ENCODE measurements at regions not wholly inside any gene's neighbourhood (a gene's known extent, or its start where the extent isn't known, plus 50 kb on each side); places are given as distances from the start of the nearest gene placed in this dataset.
A peak's percentile ranks its signal among the peaks of the same experiment; 100 is the strongest.

- no peak for DNase-seq
Measured at GRCh38 chr4:30783751-30784150, 63.6 kb downstream of the PCDH7 start.

- DNase-seq, result no peak
Measured at GRCh38 chr4:30789219-30789671, 69.1 kb downstream of the PCDH7 start.

GRCh38 chr4:30790123-30790522, 70.0 kb downstream of the PCDH7 start:
- DNase-seq, result no peak

DNA sequence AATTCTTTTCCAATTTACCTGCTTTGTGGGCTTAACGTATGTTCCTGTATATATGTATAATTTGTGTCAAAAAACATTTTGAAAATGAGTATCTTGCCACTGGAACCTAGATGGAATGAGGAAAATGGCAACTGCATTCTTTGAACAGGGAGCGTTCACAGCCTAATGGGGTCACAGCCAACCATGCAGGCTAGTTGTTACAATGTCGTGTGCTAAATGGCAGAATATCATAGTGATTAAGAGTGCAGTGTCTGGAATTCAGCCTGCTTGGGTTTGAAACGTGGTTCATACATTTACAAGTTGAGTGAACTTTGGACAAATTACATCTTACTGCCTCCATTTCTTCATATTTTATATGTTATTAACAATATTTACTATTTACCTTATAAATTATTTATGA, 70.8 kb downstream of the PCDH7 start:
- no peak for DNase-seq

DNA sequence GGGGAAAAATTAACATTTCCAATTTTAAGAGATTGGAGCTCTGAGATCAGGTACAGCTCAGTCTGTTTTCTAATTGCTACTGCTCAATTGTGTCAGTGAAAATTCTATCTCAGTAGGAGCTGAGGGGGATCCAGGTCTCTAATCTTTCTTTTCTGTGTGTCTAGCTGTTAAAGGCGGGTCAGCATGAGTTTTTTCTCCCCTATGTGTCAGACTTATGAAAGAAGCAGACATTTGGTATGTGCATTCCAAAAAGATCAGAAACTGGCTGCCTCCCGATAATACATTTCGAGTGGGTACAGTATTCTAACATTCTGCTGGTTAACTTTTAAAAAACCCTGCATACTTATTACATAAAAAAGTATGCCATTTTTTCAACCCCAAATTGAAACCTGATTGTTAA, 72.4 kb downstream of the PCDH7 start:
- no peak for DNase-seq

DNA sequence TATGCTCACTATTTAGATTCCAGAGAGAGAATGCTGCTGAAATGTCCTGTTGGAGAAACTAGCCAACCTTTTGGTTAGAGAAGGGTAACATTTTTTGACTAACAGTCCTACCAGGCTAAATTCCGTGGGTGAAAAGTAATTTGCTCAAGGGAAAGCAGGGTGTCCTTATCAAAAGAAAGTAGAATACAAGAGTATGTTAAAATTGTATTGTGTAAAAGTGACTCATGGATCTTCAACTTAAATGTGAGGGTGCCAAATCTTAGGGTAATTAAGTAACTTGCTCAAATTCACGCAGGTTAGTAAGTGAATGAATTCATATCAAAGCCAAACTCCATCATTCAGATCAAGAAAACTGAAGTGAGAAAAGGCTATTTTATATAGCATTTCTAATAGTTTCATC, 81.7 kb downstream of the PCDH7 start:
- no peak for DNase-seq

DNA sequence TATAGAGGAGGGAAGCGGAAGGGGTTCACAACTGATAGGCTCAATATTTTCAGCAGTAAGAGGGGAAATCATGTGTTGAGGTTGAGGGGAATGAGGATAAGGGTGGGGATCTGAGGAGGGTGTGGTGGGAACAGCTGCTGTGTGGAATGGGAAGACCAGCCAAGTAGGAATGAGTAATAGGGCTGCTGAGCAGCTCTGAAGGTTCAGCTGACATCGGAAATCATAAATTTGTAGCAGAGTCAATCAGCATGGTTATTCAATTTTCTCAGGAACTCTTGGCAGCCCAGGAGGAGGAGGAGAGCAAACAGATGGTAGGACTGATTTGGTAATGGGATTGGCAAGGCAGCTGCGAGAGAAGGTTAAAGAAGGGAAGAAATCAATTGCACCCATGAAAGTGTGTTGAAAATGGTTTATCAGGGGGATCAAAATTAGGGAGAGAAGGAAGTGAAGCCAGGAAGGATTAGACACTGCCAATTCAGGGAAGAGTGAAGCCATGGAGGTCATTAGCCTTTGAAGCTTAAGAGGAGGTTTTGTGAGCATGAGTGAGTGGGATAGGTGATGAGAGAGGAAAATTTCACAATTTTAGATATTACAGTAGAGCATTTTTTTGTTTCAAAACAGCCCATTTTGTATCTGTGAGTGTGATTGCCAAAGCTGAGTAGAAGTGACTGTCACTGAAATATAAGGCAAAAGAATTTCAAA, 82.6 kb downstream of the PCDH7 start:
- no peak for DNase-seq

GRCh38 chr4:30808276-30808675, 88.1 kb downstream of the PCDH7 start:
- DNase-seq, result no peak

GRCh38 chr4:30811296-30811695, 91.1 kb downstream of the PCDH7 start:
- DNase-seq, result no peak

DNA sequence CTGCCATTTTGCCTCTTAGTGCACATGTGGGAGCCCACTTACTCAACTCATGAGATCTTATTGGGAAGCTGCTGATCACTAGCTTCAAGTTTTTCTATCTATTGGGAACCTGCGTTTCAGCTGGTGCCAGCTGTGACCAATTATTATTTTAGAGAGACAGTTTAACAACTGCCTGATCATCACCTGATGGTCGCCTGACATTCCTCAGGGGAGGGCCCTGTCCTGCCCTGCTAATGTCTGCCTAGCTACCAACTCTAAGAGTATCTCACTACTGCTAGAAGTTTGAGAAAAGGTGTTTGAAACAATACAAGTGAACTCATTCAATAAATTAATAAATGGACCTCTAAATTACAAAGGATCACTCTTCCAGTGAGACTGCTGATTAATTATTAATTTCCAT, 95.5 kb downstream of the PCDH7 start:
- no peak for DNase-seq

- no peak for DNase-seq
Measured at GRCh38 chr4:30817447-30817846, 97.3 kb downstream of the PCDH7 start.

GRCh38 chr4:30818541-30818940, 98.4 kb downstream of the PCDH7 start:
- no peak for DNase-seq

- no peak for DNase-seq
Measured at GRCh38 chr4:30821275-30821674, 101.1 kb downstream of the PCDH7 start.

- DNase-seq, result no peak
Measured at GRCh38 chr4:30821859-30822612, 101.9 kb downstream of the PCDH7 start.

GRCh38 chr4:30822911-30823551, 102.9 kb downstream of the PCDH7 start:
- no peak for DNase-seq

DNA sequence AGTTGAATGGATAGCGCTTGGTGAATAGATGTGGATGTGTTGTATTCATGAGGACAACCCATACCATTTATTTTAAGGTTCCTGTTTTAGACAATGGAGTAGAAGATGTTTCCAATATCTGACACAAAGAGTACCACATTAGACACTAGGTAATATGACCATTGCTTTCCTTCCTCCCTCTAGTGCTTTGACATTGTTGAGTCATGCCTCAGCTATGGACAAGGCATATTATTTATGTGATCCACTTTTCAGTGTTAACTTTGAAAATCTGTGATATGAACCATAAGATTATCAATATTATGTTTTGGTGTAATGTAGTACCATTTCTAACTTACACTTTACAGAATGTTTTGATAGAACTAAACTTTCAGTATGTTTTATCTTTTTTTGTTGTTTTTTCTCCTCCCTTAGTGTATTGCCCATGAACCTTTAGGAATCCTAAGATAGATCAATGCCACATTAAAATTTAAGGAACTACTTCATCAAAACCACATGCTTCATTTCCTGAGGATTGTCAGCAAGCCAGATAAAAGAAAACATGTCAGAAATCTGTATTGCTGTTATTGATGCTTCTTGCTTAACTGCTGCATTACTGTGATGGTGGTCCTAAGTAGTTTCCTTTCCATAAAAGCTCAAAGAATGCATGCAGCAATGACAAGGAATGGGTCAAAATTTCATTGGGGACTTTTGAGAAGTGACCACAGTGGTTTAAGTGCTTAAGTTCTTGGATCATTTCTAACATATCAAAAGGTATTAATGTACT, 105.0 kb downstream of the PCDH7 start:
- no peak for DNase-seq

- peak; percentile 36 for DNase-seq
Measured at GRCh38 chr4:30828264-30828926, 108.2 kb downstream of the PCDH7 start.

DNA sequence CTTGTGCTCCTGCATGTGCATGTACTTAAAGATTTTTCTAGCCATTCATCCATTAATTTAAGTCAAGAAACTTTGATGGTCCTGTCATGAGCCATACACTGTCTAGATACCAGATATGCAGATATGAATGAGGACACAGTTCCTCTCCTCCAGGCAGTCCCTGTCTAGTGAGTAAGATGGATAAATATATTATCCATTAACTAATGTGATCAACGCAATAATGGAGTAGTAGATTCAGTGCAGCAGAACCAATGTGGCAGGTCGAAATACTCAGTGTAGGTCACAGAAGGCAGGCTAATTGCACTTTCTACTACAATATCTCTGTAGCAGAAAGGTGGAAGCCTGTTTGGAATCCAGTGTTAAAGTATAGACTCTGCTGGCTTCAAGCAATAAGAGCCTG, 112.5 kb downstream of the PCDH7 start:
- no peak for DNase-seq

GRCh38 chr4:30833206-30833605, 113.0 kb downstream of the PCDH7 start:
- no peak for DNase-seq

GRCh38 chr4:30835044-30835443, 114.9 kb downstream of the PCDH7 start:
- no peak for DNase-seq

DNA sequence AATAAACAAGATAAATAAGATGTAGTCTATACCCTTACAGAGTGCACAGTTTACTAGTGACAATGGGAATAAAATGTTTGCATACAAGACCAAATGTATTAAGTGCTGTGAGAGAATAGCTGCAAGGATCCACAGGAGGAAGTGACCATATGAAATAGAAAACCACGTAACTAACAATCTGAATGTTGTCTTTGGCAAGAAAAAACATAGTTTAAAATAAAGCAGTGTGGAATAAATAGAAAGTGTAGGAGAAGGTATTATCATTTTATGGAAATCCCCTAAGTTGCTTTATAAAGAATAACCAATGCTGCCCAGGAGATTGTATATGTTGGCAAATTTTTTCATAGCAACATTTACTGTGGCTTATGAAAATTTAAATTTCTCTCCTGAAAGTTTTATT, 116.1 kb downstream of the PCDH7 start:
- no peak for DNase-seq

DNA sequence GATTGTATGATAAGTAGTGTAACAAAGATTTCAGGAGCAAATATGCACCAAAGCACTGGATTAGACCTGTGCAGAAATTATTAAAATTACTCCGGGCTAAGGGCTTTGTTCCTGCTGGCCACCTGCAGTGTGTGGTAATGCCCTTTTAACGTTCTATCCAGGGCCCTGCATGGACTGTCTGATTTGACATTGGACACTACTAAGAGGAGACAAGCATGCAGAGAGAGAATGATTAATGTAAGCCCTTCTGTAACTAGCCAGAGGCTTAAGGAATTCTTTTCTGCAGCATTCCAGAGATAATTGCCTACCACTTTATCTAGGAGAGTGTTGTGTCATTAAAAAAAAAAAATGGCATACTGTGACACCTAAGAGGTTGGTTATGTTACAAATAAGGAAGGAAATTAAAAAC, 117.0 kb downstream of the PCDH7 start:
- DNase-seq, result no peak

- no peak for DNase-seq
Measured at GRCh38 chr4:30837861-30838260, 117.7 kb downstream of the PCDH7 start.

Data from NCI-H2029 (cell line).